Activated CD4-positive, alpha-beta T cell treated with anti-CD3 and anti-CD28 coated beads for 36 hours (primary cell): ENCODE measurements at regions not wholly inside any gene's neighbourhood (a gene's known extent, or its start where the extent isn't known, plus 50 kb on each side); places are given as distances from the start of the nearest gene placed in this dataset.

Source experiments
- ATAC-seq: fragments of 200-7000 bp; cut with Tn5 transposase; one replicate; pipeline ENCODE4 v1.10.0; 2021; ENCODE audit warnings: mild to moderate bottlenecking, moderate library complexity
- CTCF ChIA-PET: fragments of 350-600 bp; sonication (Branson Sonifier 250); formaldehyde crosslinking; loops from one replicate; lab custom pipeline; 2021; ENCODE audit warnings: antibody characterized with exemption; lab: Charles Lee
- POLR2A ChIA-PET: fragments of 350-600 bp; sonication (Branson Sonifier 250); formaldehyde crosslinking; loops from one replicate; lab custom pipeline; 2021; ENCODE audit warnings: antibody characterized with exemption, inconsistent platforms; lab: Charles Lee
- DNase-seq: peaks from one replicate; pipeline ENCODE4 v3.0.0-alpha.2; 2020
- H3K27ac Mint-ChIP-seq: one replicate; pipeline ENCODE4 v1.8.0; 2021; ENCODE audit warnings: mixed read lengths
- H3K27me3 Mint-ChIP-seq: one replicate; pipeline ENCODE4 v1.8.0; 2021; ENCODE audit warnings: mixed read lengths
- H3K36me3 Mint-ChIP-seq: one replicate; pipeline ENCODE4 v1.8.0; 2021; ENCODE audit warnings: low read depth, mixed read lengths
- H3K4me1 Mint-ChIP-seq: one replicate; pipeline ENCODE4 v1.8.0; 2021; ENCODE audit warnings: mixed read lengths
- H3K4me3 Mint-ChIP-seq: one replicate; pipeline ENCODE4 v1.8.0; 2021; ENCODE audit warnings: mild to moderate bottlenecking, moderate library complexity, mixed read lengths
- H3K9me3 Mint-ChIP-seq: one replicate; pipeline ENCODE4 v1.8.0; 2021; ENCODE audit warnings: low read depth, mixed read lengths
- intact Hi-C, 2 experiments: fragments of 100-400 bp; cut with DNase I in 1 of 2; cut with micrococcal nuclease in 1 of 2; formaldehyde crosslinking; loops; one replicate each; pipeline versions ENCODE4 v1.14.2 to v1.15.1; 2022 to 2024; cut with DNase I, micrococcal nuclease

GRCh38 chr4:141783770-141784169 is 147.4 kb downstream of the IL15 start:
- CTCF ChIA-PET: no interaction called here
- H3K36me3 Mint-ChIP-seq: no peaks in the 10 kb centered on the region
- H3K4me3 Mint-ChIP-seq: no peak overlapping the region
- intact Hi-C loops: no loop called here
- H3K27ac Mint-ChIP-seq: no peak overlapping the region
- POLR2A ChIA-PET: no interaction called here
- peaks cover 3% of the 10 kb centered on the region for H3K9me3 Mint-ChIP-seq
- DNase-seq (no peak), ATAC-seq (no peak)
- H3K4me1 Mint-ChIP-seq: no peaks in the 10 kb centered on the region
- H3K27me3 Mint-ChIP-seq: no peaks in the 10 kb centered on the region

- no peaks in the 10 kb centered on the region for H3K27me3 Mint-ChIP-seq
- intact Hi-C loops: no loop called here
- no peak overlapping the region for H3K27ac Mint-ChIP-seq
- no peaks in the 10 kb centered on the region for H3K36me3 Mint-ChIP-seq
- DNase-seq: no peak
- ATAC-seq: no peak
- no peak overlapping the region for H3K4me3 Mint-ChIP-seq
- POLR2A ChIA-PET: no interaction called here
- peaks cover 3% of the 10 kb centered on the region for H3K9me3 Mint-ChIP-seq
- CTCF ChIA-PET: no interaction called here
- H3K4me1 Mint-ChIP-seq: no peaks in the 10 kb centered on the region
These were observed 150.6 kb downstream of the IL15 start for GRCh38 chr4:141786946-141787345.

DNA sequence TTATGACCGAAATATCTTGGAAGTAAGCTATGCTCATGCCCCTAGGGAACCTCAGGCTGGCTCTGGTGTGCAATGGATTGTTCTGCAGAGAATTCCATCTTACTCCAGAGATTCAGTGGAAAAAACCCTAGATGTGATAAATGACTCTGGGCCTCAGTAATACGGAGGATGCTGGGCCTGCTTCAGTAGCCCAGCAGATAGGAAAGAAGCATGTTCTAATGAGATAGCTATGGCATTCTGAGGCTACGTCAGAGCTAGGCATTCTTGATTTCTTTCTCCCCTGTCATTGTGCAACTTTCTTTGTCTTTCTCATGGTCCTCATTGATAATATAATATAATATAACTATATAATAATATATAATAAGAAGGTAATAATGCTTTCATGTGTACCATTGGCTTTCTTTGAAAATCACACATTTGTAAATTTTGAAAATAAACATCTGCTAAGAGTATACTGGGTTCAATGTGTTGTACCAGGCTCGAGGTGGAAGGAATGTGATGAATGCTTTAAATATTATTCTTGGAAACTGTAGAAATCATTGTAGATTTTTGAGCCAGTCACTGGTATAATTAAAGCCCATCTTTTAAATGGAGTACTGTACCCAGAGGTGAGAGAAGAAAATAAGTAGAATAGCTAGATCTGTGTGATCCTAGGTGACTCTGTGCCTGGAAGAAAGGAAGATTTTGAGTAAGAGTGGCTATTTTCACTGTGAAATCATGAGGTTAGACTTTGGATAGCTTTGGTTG is 152.0 kb downstream of the IL15 start:
- Mint-ChIP-seq H3K4me1 (no peaks in the 10 kb centered on the region), H3K9me3 (peaks cover under 1% of the 10 kb centered on the region), H3K4me3 (no peak overlapping the region), H3K27ac (no peak overlapping the region), H3K27me3 (no peaks in the 10 kb centered on the region), H3K36me3 (no peaks in the 10 kb centered on the region)
- ATAC-seq (no peak), DNase-seq (no peak)
- ChIA-PET POLR2A (no interaction called here), CTCF (no interaction called here)
- intact Hi-C loops: no loop called here

- Mint-ChIP-seq H3K36me3 (no peaks in the 10 kb centered on the region), H3K4me1 (no peaks in the 10 kb centered on the region), H3K27ac (no peak overlapping the region), H3K4me3 (no peak overlapping the region), H3K9me3 (no peaks in the 10 kb centered on the region), H3K27me3 (no peaks in the 10 kb centered on the region)
- ATAC-seq: no peak
- ChIA-PET POLR2A (no interaction called here), CTCF (no interaction called here)
- no peak for DNase-seq
- intact Hi-C loops: no loop called here
These were observed 153.3 kb downstream of the IL15 start for GRCh38 chr4:141789716-141790115.

GRCh38 chr4:141792164-141792563 is 155.8 kb downstream of the IL15 start:
- Mint-ChIP-seq H3K27ac (no peak overlapping the region), H3K4me3 (no peak overlapping the region), H3K36me3 (no peaks in the 10 kb centered on the region), H3K27me3 (no peaks in the 10 kb centered on the region), H3K4me1 (no peaks in the 10 kb centered on the region), H3K9me3 (no peaks in the 10 kb centered on the region)
- intact Hi-C loops: no loop called here
- ChIA-PET CTCF (interaction anchor here (0.7 kb wide), 1 partner anchor 685 kb away, joined by 3 read pairs; no protein-coding TSS in a partner anchor), POLR2A (no interaction called here)
- DNase-seq: no peak
- no peak for ATAC-seq

GRCh38 chr4:141797966-141798365 is 161.6 kb downstream of the IL15 start:
- DNase-seq (no peak), ATAC-seq (no peak)
- Mint-ChIP-seq H3K27ac (no peak overlapping the region), H3K4me1 (no peaks in the 10 kb centered on the region), H3K4me3 (no peak overlapping the region), H3K36me3 (no peaks in the 10 kb centered on the region), H3K27me3 (peaks cover 1% of the 10 kb centered on the region), H3K9me3 (no peaks in the 10 kb centered on the region)
- ChIA-PET POLR2A (no interaction called here), CTCF (interaction anchor here (1.0 kb wide), 1 partner anchor 23 kb away, joined by 3 read pairs; no protein-coding TSS in a partner anchor)
- intact Hi-C loops: no loop called here

GRCh38 chr4:141801558-141801957 is 165.2 kb downstream of the IL15 start:
- H3K4me1 Mint-ChIP-seq: no peaks in the 10 kb centered on the region
- DNase-seq (no peak), ATAC-seq (no peak)
- CTCF ChIA-PET: interaction anchor here (1.0 kb wide), 1 partner anchor 10 kb away, joined by 4 read pairs; no protein-coding TSS in a partner anchor
- intact Hi-C loops: no loop called here
- no peaks in the 10 kb centered on the region for H3K9me3 Mint-ChIP-seq
- no peaks in the 10 kb centered on the region for H3K36me3 Mint-ChIP-seq
- H3K27me3 Mint-ChIP-seq: peaks cover 4% of the 10 kb centered on the region
- POLR2A ChIA-PET: no interaction called here
- H3K4me3 Mint-ChIP-seq: no peak overlapping the region
- H3K27ac Mint-ChIP-seq: no peak overlapping the region

- DNase-seq (no peak), ATAC-seq (no peak)
- POLR2A ChIA-PET: no interaction called here
- Mint-ChIP-seq H3K4me1 (peaks cover 2% of the 10 kb centered on the region), H3K27ac (no peak overlapping the region), H3K4me3 (no peak overlapping the region), H3K27me3 (peaks cover 4% of the 10 kb centered on the region), H3K36me3 (no peaks in the 10 kb centered on the region), H3K9me3 (no peaks in the 10 kb centered on the region)
- intact Hi-C loops: no loop called here
- CTCF ChIA-PET: interaction anchor here (1.0 kb wide), 1 partner anchor 9 kb away, joined by 4 read pairs; no protein-coding TSS in a partner anchor
These were observed 165.9 kb downstream of the IL15 start for GRCh38 chr4:141802333-141802732.

DNA sequence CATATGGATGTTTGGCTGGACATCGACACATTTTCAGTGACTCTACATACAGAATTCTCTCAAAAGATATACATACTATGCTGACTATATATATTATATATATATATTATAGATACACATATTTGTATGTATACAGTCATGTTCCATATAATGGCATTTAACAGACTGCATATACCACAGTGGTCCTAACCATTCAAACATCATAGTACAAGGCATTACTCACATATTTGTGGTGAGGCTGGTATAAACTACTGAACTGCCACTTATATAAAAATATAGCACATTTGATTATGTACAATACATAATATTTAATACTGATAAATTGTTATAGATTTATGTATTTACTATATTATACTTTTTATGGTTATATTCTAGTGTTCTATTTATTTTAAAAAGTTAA is 168.5 kb downstream of the IL15 start:
- H3K9me3 Mint-ChIP-seq: no peaks in the 10 kb centered on the region
- intact Hi-C loops: no loop called here

GRCh38 chr4:141807103-141807891 is 170.9 kb downstream of the IL15 start:
- intact Hi-C loops: no loop called here
- H3K9me3 Mint-ChIP-seq: no peaks in the 10 kb centered on the region
- H3K36me3 Mint-ChIP-seq: no peaks in the 10 kb centered on the region
- no peak for ATAC-seq
- no peak overlapping the region for H3K27ac Mint-ChIP-seq
- POLR2A ChIA-PET: no interaction called here
- peak; percentile 6 for DNase-seq
- peaks cover 3% of the 10 kb centered on the region for H3K4me1 Mint-ChIP-seq
- CTCF ChIA-PET: no interaction called here
- peaks cover 4% of the 10 kb centered on the region for H3K27me3 Mint-ChIP-seq
- no peak overlapping the region for H3K4me3 Mint-ChIP-seq

More for the DNA sequence above, 168.5 kb downstream of the IL15 start:
- H3K27me3 Mint-ChIP-seq: peaks cover 5% of the 10 kb centered on the region
- no peak overlapping the region for H3K4me3 Mint-ChIP-seq
- no peak overlapping the region for H3K27ac Mint-ChIP-seq
- DNase-seq (no peak), ATAC-seq (no peak)
- CTCF ChIA-PET: no interaction called here
- POLR2A ChIA-PET: no interaction called here
- H3K4me1 Mint-ChIP-seq: peaks cover 3% of the 10 kb centered on the region
- H3K36me3 Mint-ChIP-seq: no peaks in the 10 kb centered on the region

GRCh38 chr4:141810038-141810711 is 173.8 kb downstream of the IL15 start:
- DNase-seq (no peak), ATAC-seq (no peak)
- Mint-ChIP-seq H3K36me3 (no peaks in the 10 kb centered on the region), H3K4me3 (no peak overlapping the region), H3K27me3 (peaks cover 2% of the 10 kb centered on the region), H3K9me3 (no peaks in the 10 kb centered on the region), H3K27ac (no peak overlapping the region), H3K4me1 (peaks cover 3% of the 10 kb centered on the region)
- POLR2A ChIA-PET: no interaction called here
- CTCF ChIA-PET: interaction anchor here (1.6 kb wide), 1 partner anchor 17 kb away, joined by 3 read pairs; no protein-coding TSS in a partner anchor
- intact Hi-C loops: no loop called here
